WI38 (cell line): ENCODE measurements at regions not wholly inside any gene's neighbourhood (a gene's known extent, or its start where the extent isn't known, plus 50 kb on each side); places are given as distances from the start of the nearest gene placed in this dataset.

Experiments
- H3K4me3 ChIP-seq: 2 replicates; pipeline ENCODE4 v1.5.1; 2011; ENCODE audit warnings: low read depth, mild to moderate bottlenecking, control low read depth, low read length
- TF ChIP-seq, protein P1 (sequence below): IDR thresholded peaks from 2 replicates; pipeline ENCODE4 v1.5.1; 2012; ENCODE audit warnings: low read depth, mild to moderate bottlenecking, control low read depth, low read length

DNA sequence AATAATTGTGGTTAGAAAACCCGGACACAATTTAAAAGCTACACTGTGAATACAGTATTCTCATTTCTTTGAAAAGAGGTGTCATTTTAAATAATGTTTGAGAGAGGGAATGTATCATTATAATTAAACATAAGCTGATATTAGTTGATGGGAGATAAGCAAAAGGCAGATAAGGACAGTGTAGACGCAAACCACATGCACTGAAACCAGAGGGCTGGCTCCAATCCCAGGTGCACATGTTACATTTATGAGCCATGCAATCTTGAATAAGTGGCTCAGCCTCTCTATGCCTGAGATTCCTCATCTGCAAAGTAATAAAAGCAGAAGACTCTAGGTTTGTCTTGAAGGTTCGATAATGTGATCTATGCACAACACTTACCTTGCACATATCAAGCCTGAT is 238.7 kb downstream of the EFNB2 start:
- TF ChIP-seq, protein P1, sequence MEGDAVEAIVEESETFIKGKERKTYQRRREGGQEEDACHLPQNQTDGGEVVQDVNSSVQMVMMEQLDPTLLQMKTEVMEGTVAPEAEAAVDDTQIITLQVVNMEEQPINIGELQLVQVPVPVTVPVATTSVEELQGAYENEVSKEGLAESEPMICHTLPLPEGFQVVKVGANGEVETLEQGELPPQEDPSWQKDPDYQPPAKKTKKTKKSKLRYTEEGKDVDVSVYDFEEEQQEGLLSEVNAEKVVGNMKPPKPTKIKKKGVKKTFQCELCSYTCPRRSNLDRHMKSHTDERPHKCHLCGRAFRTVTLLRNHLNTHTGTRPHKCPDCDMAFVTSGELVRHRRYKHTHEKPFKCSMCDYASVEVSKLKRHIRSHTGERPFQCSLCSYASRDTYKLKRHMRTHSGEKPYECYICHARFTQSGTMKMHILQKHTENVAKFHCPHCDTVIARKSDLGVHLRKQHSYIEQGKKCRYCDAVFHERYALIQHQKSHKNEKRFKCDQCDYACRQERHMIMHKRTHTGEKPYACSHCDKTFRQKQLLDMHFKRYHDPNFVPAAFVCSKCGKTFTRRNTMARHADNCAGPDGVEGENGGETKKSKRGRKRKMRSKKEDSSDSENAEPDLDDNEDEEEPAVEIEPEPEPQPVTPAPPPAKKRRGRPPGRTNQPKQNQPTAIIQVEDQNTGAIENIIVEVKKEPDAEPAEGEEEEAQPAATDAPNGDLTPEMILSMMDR = no peak
- no peak overlapping the region for H3K4me3 ChIP-seq

DNA sequence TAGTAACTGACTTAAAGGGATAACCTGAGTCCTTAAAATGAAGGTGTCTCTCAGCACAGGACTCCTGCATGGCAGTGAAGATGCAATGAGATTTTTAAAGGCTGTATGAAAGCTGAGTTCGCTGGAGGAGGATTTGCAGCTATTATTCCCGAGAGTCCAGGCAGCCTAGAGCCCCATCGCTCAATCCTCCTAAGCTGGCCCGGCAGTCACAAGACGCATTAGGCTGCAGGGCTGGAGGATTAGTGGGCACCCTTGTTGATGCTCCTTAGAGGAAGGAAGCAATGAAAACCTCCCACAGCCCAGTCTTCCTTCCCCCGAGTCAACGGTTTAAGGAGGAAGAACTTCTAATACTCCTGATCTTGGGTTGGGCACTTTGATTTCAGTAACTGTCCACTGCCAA is 239.5 kb downstream of the EFNB2 start:
- TF ChIP-seq, protein P1 = no peak
- H3K4me3 ChIP-seq = no peak overlapping the region

DNA sequence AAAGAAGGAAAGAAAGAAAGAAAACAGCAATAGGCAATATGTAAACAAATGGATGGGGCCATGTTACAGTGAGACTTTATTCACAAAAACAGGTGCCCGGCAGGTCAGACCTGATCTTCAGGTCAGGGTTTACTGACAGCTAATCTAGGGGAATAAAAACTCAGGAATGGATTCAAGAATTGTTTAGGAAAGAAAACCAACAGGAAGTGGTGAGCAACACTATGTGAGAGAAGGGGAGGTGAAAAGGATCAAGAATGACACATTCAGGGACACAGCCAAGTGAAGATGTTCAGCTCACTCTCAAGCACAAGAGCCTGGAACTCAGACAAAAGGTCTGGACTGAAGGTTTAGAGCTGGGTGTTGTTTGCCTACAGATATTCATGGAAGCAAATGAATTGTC is 244.5 kb downstream of the EFNB2 start:
- TF ChIP-seq, protein P1 = no peak
- no peak overlapping the region for H3K4me3 ChIP-seq

DNA sequence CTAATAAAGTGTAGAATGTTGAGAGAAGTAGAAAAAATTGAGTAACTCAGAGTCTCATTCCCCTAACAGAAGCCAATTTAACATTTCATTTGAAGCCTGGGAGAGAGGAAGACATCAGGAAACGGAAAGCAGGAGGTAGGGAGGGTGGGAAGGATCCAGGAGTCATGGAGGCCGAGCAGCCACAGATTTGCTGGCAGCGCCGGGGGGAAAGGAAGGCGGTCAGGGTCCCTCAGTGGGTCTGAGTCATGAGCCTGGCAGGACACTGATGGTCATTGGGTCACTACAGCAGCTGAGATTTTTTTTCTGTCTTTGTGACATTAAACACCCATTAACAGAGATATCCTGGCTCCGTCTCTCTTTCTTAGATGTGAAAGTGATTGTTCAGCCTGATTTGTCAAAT is 248.1 kb downstream of the EFNB2 start:
- TF ChIP-seq, protein P1 = no peak
- H3K4me3 ChIP-seq = no peak overlapping the region

DNA sequence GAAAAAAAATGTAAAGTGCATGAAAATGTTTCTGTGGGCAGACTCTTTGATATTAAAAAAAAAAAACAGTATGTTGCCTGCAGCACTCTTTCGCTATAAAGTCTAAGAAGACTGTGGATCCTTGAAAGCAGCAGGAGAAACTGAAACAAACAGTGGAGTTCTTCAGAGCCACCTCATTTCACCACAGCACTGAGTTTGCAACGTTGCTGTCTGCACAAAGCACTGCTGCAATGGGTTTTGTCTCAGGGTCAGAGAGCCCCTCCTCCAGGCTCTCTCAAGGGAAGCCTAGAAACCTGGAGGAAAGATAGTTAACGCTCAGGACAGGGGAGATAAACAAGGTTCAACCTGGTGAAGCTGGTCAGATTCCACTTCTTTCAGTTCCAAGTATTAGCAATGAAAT is 248.7 kb downstream of the EFNB2 start:
- no peak overlapping the region for H3K4me3 ChIP-seq
- TF ChIP-seq, protein P1 = no peak

DNA sequence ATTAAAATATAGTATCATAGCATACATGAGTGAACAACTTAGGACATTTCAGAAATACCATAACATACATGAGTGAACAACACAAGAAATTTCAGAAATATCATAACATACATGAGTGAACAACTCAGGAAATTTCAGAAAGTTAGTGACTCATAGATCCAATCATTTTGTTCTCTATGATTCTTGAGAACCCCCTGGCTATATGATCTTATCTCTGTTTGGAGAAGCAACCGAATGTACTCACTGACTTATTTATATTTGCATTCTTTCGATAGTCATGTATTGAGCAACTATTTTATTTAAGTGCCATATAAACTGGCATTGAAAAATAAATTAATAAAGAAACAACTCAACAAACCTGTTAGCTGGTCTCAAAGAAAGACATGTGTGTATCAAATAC is 251.1 kb downstream of the EFNB2 start:
- H3K4me3 ChIP-seq = no peak overlapping the region
- TF ChIP-seq, protein P1 = no peak

DNA sequence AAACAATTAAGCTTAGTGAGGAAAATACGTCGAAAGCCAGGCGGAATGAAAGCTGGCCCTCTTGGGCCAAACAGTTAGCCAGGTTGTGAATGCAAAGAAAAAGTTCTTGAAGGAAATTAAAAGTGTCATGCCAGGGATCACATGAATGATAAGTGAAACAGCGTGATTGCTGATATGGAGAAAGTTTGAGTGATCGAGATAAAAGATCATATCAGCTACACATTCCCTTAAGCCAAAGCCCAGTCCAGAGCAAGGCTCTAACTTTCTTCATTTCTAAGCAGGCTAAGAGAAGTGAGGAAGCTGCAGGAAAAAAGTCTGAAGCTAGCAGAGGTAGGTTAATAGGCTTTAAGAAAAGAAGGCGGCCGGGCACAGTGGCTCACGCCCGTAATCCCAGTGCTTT is 254.0 kb downstream of the EFNB2 start:
- TF ChIP-seq, protein P1 = no peak

More for the DNA sequence above, 254.0 kb downstream of the EFNB2 start:
- H3K4me3 ChIP-seq = no peak overlapping the region
